Psoas muscle (tissue), 7 donors: ENCODE measurements at regions not wholly inside any gene's neighbourhood (a gene's known extent, or its start where the extent isn't known, plus 50 kb on each side); places are given as distances from the start of the nearest gene placed in this dataset.
"Not testable (repeated sequence)": the region's sequence is repeated elsewhere in the genome, so short reads cannot be mapped to it uniquely, and the experiment has no call there.

ENCODE experiments used
- ATAC-seq, 4 donors: fragments of 200-7000 bp; cut with Tn5 transposase; one replicate each; pipeline ENCODE4 v1.9.1; 2020; ENCODE audit warnings: moderate library complexity in 3 of 4, mild to moderate bottlenecking in 2 of 4
- DNase-seq, 2 donors: peaks; one replicate each; pipeline ENCODE4 v3.0.0-alpha.2; 2020
- H3K27ac ChIP-seq: fragments of 200-600 bp; one replicate; pipeline ENCODE4 v1.8.0; 2022
- H3K27me3 ChIP-seq, 3 donors: fragments of 200-600 bp in 1 of 3; one replicate each; pipeline versions ENCODE4 v1.6.1 to v1.8.0; 2013 to 2022; ENCODE audit warnings: low read length in 2 of 3, mild to moderate bottlenecking in 2 of 3, moderate library complexity in 1 of 3; ENCODE audit not compliant: insufficient read depth in 3 of 3
- H3K36me3 ChIP-seq, 2 donors: fragments of 200-600 bp in 1 of 2; one replicate each; pipeline versions ENCODE4 v1.6.1 to v1.8.0; 2013 to 2022; ENCODE audit warnings: low read depth in 1 of 2, mild to moderate bottlenecking in 1 of 2, moderate library complexity in 1 of 2; ENCODE audit not compliant: insufficient read depth in 1 of 2
- H3K4me1 ChIP-seq: fragments of 200-600 bp; one replicate; pipeline ENCODE4 v1.8.0; 2022
- H3K4me3 ChIP-seq: fragments of 200-600 bp; one replicate; pipeline ENCODE4 v1.8.0; 2022; ENCODE audit warnings: mild to moderate bottlenecking
- H3K9me3 ChIP-seq: fragments of 200-600 bp; one replicate; pipeline ENCODE4 v1.8.0; 2022
- WGBS, 3 donors: extraction: QIAGEN DNeasy Blood & Tissue Kit; methylation state at CpG; one replicate each; pipeline versions ENCODE4 v1.1.6 to v1.1.7; 2013; 5-methylcytosine and 5-hydroxymethylcytosine counted together
- intact Hi-C, 2 donors: fragments of 100-400 bp; cut with DNase I; formaldehyde crosslinking; loops; one replicate each; pipeline versions ENCODE4 v1.11.0 to v1.14.2; 2022
- TF ChIP-seq, protein P1 (sequence below): fragments of 200-600 bp; IDR thresholded peaks from one replicate; pipeline ENCODE4 v1.8.0; 2022; ENCODE audit warnings: antibody characterized with exemption
- donor health status: healthy with polysubstance abuse.
- donor health status: DM: no; HTN: no; CAD: no; lungs with moderate emphysema.
- donor health status: Bipolar disorder and iron deficiency.
- donor health status: healthy.
- donor health status: DM: yes; HTN: yes; CAD: no.
- donor health status: DM: no; HTN: no; CAD: no.
- donor health status: DM: yes; HTN: yes; CAD: no.

- intact Hi-C loops: no loop called here
- H3K36me3 ChIP-seq: no peaks in the 10 kb centered on the region
- TF ChIP-seq, protein P1, sequence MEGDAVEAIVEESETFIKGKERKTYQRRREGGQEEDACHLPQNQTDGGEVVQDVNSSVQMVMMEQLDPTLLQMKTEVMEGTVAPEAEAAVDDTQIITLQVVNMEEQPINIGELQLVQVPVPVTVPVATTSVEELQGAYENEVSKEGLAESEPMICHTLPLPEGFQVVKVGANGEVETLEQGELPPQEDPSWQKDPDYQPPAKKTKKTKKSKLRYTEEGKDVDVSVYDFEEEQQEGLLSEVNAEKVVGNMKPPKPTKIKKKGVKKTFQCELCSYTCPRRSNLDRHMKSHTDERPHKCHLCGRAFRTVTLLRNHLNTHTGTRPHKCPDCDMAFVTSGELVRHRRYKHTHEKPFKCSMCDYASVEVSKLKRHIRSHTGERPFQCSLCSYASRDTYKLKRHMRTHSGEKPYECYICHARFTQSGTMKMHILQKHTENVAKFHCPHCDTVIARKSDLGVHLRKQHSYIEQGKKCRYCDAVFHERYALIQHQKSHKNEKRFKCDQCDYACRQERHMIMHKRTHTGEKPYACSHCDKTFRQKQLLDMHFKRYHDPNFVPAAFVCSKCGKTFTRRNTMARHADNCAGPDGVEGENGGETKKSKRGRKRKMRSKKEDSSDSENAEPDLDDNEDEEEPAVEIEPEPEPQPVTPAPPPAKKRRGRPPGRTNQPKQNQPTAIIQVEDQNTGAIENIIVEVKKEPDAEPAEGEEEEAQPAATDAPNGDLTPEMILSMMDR: no peak
- ATAC-seq: no peak
- WGBS, 3 donors: 60 to 72% (median 67%) methylated on average over 5 of the region's 5 CpGs
- no peaks in the 10 kb centered on the region for H3K27me3 ChIP-seq
- no peaks in the 10 kb centered on the region for H3K9me3 ChIP-seq
- no peak overlapping the region for H3K4me3 ChIP-seq
- no peak overlapping the region for H3K27ac ChIP-seq
- H3K4me1 ChIP-seq: no peaks in the 10 kb centered on the region
- no peak for DNase-seq
Measured at GRCh38 chr2:196514641-196515040, 124.9 kb upstream of the CCDC150 start.

GRCh38 chr2:196515051-196515450 lies 124.5 kb upstream of the CCDC150 start:
- 29 to 37% (median 31%) methylated on average over 11 of the region's 11 CpGs for WGBS, 3 donors
- H3K36me3 ChIP-seq: no peaks in the 10 kb centered on the region
- H3K4me1 ChIP-seq: no peaks in the 10 kb centered on the region
- no peak overlapping the region for H3K4me3 ChIP-seq
- intact Hi-C loops: no loop called here
- no peaks in the 10 kb centered on the region for H3K9me3 ChIP-seq
- H3K27ac ChIP-seq: no peak overlapping the region
- DNase-seq: no peak
- no peaks in the 10 kb centered on the region for H3K27me3 ChIP-seq
- no peak for ATAC-seq
- TF ChIP-seq, protein P1: no peak

DNA sequence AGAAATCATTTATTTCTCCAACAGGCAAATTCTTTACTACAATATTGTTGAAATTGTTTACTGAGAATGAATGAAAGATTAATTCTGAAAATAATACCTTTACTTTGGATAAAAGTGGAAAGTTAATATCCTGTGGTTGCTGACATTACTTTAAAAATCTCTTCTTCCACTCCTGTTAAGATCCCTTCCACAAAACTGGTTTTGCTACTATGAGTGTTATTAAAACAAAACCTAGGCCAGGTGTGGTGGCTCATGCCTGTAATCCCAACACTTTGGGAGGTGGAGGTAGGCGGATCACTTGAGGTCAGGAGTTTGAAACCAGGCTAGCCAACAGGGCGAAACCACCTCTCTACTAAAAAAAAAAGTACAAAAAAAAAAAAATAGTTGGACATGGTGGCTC lies 123.9 kb upstream of the CCDC150 start:
- no peak overlapping the region for H3K4me3 ChIP-seq
- H3K36me3 ChIP-seq: no peaks in the 10 kb centered on the region
- H3K9me3 ChIP-seq: no peaks in the 10 kb centered on the region
- no peaks in the 10 kb centered on the region for H3K4me1 ChIP-seq
- no peaks in the 10 kb centered on the region for H3K27me3 ChIP-seq
- ATAC-seq (no peak), DNase-seq (no peak)
- intact Hi-C loops: no loop called here
- H3K27ac ChIP-seq: no peak overlapping the region
- TF ChIP-seq, protein P1: no peak
- 64 to 78% (median 78%) methylated on average over 2 of the region's 2 CpGs for whole genome bisulfite sequencing, 3 donors

GRCh38 chr2:196516564-196516963 lies 123.0 kb upstream of the CCDC150 start:
- Histone ChIP-seq H3K9me3 (no peaks in the 10 kb centered on the region), H3K36me3 (no peaks in the 10 kb centered on the region), H3K27ac (no peak overlapping the region), H3K27me3 (no peaks in the 10 kb centered on the region), H3K4me3 (no peak overlapping the region), H3K4me1 (no peaks in the 10 kb centered on the region)
- DNase-seq: no peak
- intact Hi-C loops: no loop called here
- TF ChIP-seq, protein P1: no peak
- no peak for ATAC-seq
- WGBS, 3 donors: 68 to 77% (median 74%) methylated on average over 4 of the region's 4 CpGs

- DNase-seq: no peak
- no peak overlapping the region for H3K27ac ChIP-seq
- H3K4me1 ChIP-seq: no peaks in the 10 kb centered on the region
- 27 to 28% (median 27%) methylated on average over 4 of the region's 4 CpGs for WGBS, 3 donors
- intact Hi-C loops: no loop called here
- no peak overlapping the region for H3K4me3 ChIP-seq
- no peak for ATAC-seq
- H3K36me3 ChIP-seq: no peaks in the 10 kb centered on the region
- H3K27me3 ChIP-seq: no peaks in the 10 kb centered on the region
- TF ChIP-seq, protein P1: no peak
- H3K9me3 ChIP-seq: no peaks in the 10 kb centered on the region
Measured at GRCh38 chr2:196520605-196521004, 118.9 kb upstream of the CCDC150 start.

GRCh38 chr2:196526981-196527725 lies 112.4 kb upstream of the CCDC150 start:
- H3K4me1 ChIP-seq, H3K27me3 ChIP-seq, ATAC-seq, DNase-seq, H3K36me3 ChIP-seq, H3K9me3 ChIP-seq, H3K27ac ChIP-seq, intact Hi-C loops, H3K4me3 ChIP-seq: not testable (repeated sequence)
- 87 to 93% (median 89%) methylated on average over 14 to 20 of the region's 28 CpGs for WGBS, 3 donors
